ENCODE measurements at regions not wholly inside any gene's neighbourhood (a gene's known extent, or its start where the extent isn't known, plus 50 kb on each side); places are given as distances from the start of the nearest gene placed in this dataset.
A peak's percentile ranks its signal among the peaks of the same experiment; 100 is the strongest.
"Not testable (repeated sequence)": the region's sequence is repeated elsewhere in the genome, so short reads cannot be mapped to it uniquely, and the experiment has no call there.

- H3K27me3 ChIP-seq = no peaks in the 10 kb centered on the region
- H3K4me3 ChIP-seq = no peak overlapping the region
- TF ChIP-seq CTCF (IDR thresholded peaks at IDR 0.05) (no peak), EZH2phosphoT487 (IDR thresholded peaks at IDR 0.05) (no peak), EZH2 (IDR thresholded peaks at IDR 0.05) (no peak)
- peaks cover 5% of the 10 kb centered on the region for H3K4me1 Mint-ChIP-seq
- no peak for DNase-seq (ENCODE audit: low spot score)
- no peaks in the 10 kb centered on the region for H3K79me2 ChIP-seq (ENCODE audit: low read depth)
- H2AFZ ChIP-seq (replicated peaks) = no peak overlapping the region
- H3K27ac ChIP-seq = no peak overlapping the region
- no peaks in the 10 kb centered on the region for H3F3A ChIP-seq (ENCODE audit: low read depth)
- H3K9ac ChIP-seq = no peak overlapping the region
- H3K4me3 Mint-ChIP-seq = no peak overlapping the region
- H3K9me3 ChIP-seq (ENCODE audit: low read depth) = peaks cover 7% of the 10 kb centered on the region
- no peak overlapping the region for H3K4me2 ChIP-seq
- peaks cover 13% of the 10 kb centered on the region for H3K9me3 Mint-ChIP-seq
- peaks cover 7% of the 10 kb centered on the region for H3K36me3 Mint-ChIP-seq
- no peak overlapping the region for H3K27ac Mint-ChIP-seq
- H4K20me1 ChIP-seq (ENCODE audit: low read depth) = no peaks in the 10 kb centered on the region
- peaks cover 16% of the 10 kb centered on the region for H3K27me3 Mint-ChIP-seq (ENCODE audit: insufficient read depth, low read depth)
- H3K4me1 ChIP-seq = peaks cover 10% of the 10 kb centered on the region
- H3K36me3 ChIP-seq = no peaks in the 10 kb centered on the region
These were observed 200.2 kb downstream of the ENC1 start for GRCh38 chr5:74440341-74440740.

- H3K4me1 Mint-ChIP-seq = peaks cover 26% of the 10 kb centered on the region
- not testable (repeated sequence) for H3K27ac ChIP-seq; DNase-seq (ENCODE audit: low spot score); H3K27ac Mint-ChIP-seq; H3K9me3 ChIP-seq (ENCODE audit: low read depth); H3K4me2 ChIP-seq; H3K79me2 ChIP-seq (ENCODE audit: low read depth); H3K36me3 ChIP-seq; H3K4me3 Mint-ChIP-seq; H3K27me3 ChIP-seq; H3K9ac ChIP-seq; H3K36me3 Mint-ChIP-seq; H4K20me1 ChIP-seq (ENCODE audit: low read depth); H3K4me3 ChIP-seq; H2AFZ ChIP-seq (replicated peaks)
- H3K27me3 Mint-ChIP-seq (ENCODE audit: insufficient read depth, low read depth) = peaks cover 14% of the 10 kb centered on the region
- Histone ChIP-seq H3F3A (ENCODE audit: low read depth) (peaks cover 23% of the 10 kb centered on the region), H3K4me1 (peaks cover 33% of the 10 kb centered on the region)
- peaks cover 13% of the 10 kb centered on the region for H3K9me3 Mint-ChIP-seq
These were observed 202.7 kb downstream of the ENC1 start for GRCh38 chr5:74437870-74438269.

GRCh38 chr5:74433896-74434829, 206.4 kb downstream of the ENC1 start:
- Histone ChIP-seq H3K27ac (peak overlapping the region; percentile 86), H3K4me1 (peaks cover 42% of the 10 kb centered on the region), H3K27me3 (no peaks in the 10 kb centered on the region), H3K4me3 (peak overlapping the region; percentile 35), H2AFZ (replicated peaks) (peak overlapping the region; percentile 22), H3K36me3 (no peaks in the 10 kb centered on the region), H4K20me1 (ENCODE audit: low read depth) (no peaks in the 10 kb centered on the region), H3K9ac (no peak overlapping the region), H3K79me2 (ENCODE audit: low read depth) (no peaks in the 10 kb centered on the region), H3K9me3 (ENCODE audit: low read depth) (peaks cover 7% of the 10 kb centered on the region), H3F3A (ENCODE audit: low read depth) (peaks cover 36% of the 10 kb centered on the region), H3K4me2 (peak overlapping the region; percentile 73)
- TF ChIP-seq EZH2 (IDR thresholded peaks at IDR 0.05) (no peak), EZH2phosphoT487 (IDR thresholded peaks at IDR 0.05) (peak; percentile 16)
- Mint-ChIP-seq H3K27ac (peak overlapping the region; percentile 70), H3K36me3 (peaks cover 9% of the 10 kb centered on the region), H3K4me3 (peak overlapping the region; percentile 72), H3K9me3 (peaks cover 27% of the 10 kb centered on the region), H3K27me3 (ENCODE audit: insufficient read depth, low read depth) (peaks cover 16% of the 10 kb centered on the region), H3K4me1 (peaks cover 32% of the 10 kb centered on the region)
- peak; percentile 74 for DNase-seq (ENCODE audit: low spot score)

- no peaks in the 10 kb centered on the region for H3K79me2 ChIP-seq (ENCODE audit: low read depth)
- H3K9ac ChIP-seq = no peak overlapping the region
- H3F3A ChIP-seq (ENCODE audit: low read depth) = peaks cover 36% of the 10 kb centered on the region
- peak overlapping the region; percentile 73 for H3K4me2 ChIP-seq
- H3K4me3 ChIP-seq = peak overlapping the region; percentile 35
- H3K27ac ChIP-seq = peak overlapping the region; percentile 86
- peak overlapping the region; percentile 72 for H3K4me3 Mint-ChIP-seq
- H4K20me1 ChIP-seq (ENCODE audit: low read depth) = no peaks in the 10 kb centered on the region
- peak; percentile 67 for DNase-seq (ENCODE audit: low spot score)
- H3K27me3 Mint-ChIP-seq (ENCODE audit: insufficient read depth, low read depth) = peaks cover 16% of the 10 kb centered on the region
- peak overlapping the region; percentile 70 for H3K27ac Mint-ChIP-seq
- no peaks in the 10 kb centered on the region for H3K36me3 ChIP-seq
- TF ChIP-seq EZH2phosphoT487 (IDR thresholded peaks at IDR 0.05) = peak; percentile 12
- no peak for TF ChIP-seq CTCF (IDR thresholded peaks at IDR 0.05)
- peaks cover 32% of the 10 kb centered on the region for H3K4me1 Mint-ChIP-seq
- H3K36me3 Mint-ChIP-seq = peaks cover 9% of the 10 kb centered on the region
- no peak overlapping the region for H2AFZ ChIP-seq (replicated peaks)
- peaks cover 27% of the 10 kb centered on the region for H3K9me3 Mint-ChIP-seq
- no peaks in the 10 kb centered on the region for H3K27me3 ChIP-seq
- peaks cover 42% of the 10 kb centered on the region for H3K4me1 ChIP-seq
- H3K9me3 ChIP-seq (ENCODE audit: low read depth) = peaks cover 7% of the 10 kb centered on the region
These were observed 207.2 kb downstream of the ENC1 start for GRCh38 chr5:74433255-74433895.
